Activated T-cell treated with anti-CD3 and anti-CD28 coated beads, Interleukin-2, amount 50 U/mL, for 72 hours (primary cell): ENCODE measurements at regions not wholly inside any gene's neighbourhood (a gene's known extent, or its start where the extent isn't known, plus 50 kb on each side); places are given as distances from the start of the nearest gene placed in this dataset.

ENCODE experiments used
- ATAC-seq, 2 donors: fragments of 150-1000 bp; cut with Tn5 transposase; replicated peaks in 1 of 2; 2 replicates each; pipeline ENCODE4 v1.10.0; 2021; ENCODE audit warnings: moderate library complexity in 2 of 2, mild to moderate bottlenecking in 1 of 2
- DNase-seq, 2 donors: peaks; one replicate each; pipeline ENCODE4 v3.0.0; 2021 to 2022; ENCODE audit warnings: mixed read lengths in 1 of 2
- H3K27ac Mint-ChIP-seq: one replicate; pipeline ENCODE4 v1.8.0; 2022; ENCODE audit warnings: mild to moderate bottlenecking, moderate library complexity, mixed read lengths
- H3K27me3 Mint-ChIP-seq: one replicate; pipeline ENCODE4 v1.8.0; 2022; ENCODE audit warnings: low read depth, mixed read lengths
- H3K36me3 Mint-ChIP-seq, 2 donors: one replicate each; pipeline ENCODE4 v1.8.0; 2022; ENCODE audit warnings: mixed read lengths in 2 of 2, mild to moderate bottlenecking in 1 of 2; ENCODE audit not compliant: insufficient read depth in 2 of 2
- H3K4me1 Mint-ChIP-seq: one replicate; pipeline ENCODE4 v1.8.0; 2022; ENCODE audit warnings: low read depth, mixed read lengths
- H3K4me3 Mint-ChIP-seq, 2 donors: one replicate each; pipeline ENCODE4 v1.8.0; 2022; ENCODE audit warnings: mild to moderate bottlenecking in 2 of 2, mixed read lengths in 2 of 2, moderate library complexity in 2 of 2
- H3K9me3 Mint-ChIP-seq, 2 donors: one replicate each; pipeline ENCODE4 v1.8.0; 2022; ENCODE audit warnings: mixed read lengths in 2 of 2

DNA sequence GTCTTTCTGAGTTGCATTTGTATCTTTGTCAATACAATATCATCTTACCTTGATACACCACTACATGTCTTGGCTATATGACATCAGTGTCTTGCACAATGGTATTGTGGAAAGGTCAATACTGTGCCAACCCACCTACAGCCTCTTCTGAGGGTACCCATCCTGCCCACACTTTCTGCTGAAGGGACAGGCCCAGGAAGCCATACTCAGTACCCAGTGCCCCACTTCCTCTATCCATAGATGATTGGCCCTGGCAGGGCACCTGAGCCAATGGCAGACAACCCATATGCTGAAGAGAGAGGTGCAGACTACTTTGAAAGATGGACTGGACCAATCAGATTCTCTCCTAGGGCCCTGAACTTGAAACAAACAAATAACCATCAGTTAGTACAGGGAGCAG lies 152.0 kb upstream of the ADO start:
- H3K4me1 Mint-ChIP-seq: peaks cover 44% of the 10 kb centered on the region
- H3K27ac Mint-ChIP-seq: no peak overlapping the region
- H3K27me3 Mint-ChIP-seq: peaks cover 10% of the 10 kb centered on the region
- H3K36me3 Mint-ChIP-seq: peaks cover 0 to 1% of the 10 kb centered on the region in 2 donors
- DNase-seq: peak in 1 of 2 donors; percentile 34
- peaks cover 0 to 2% of the 10 kb centered on the region in 2 donors for H3K9me3 Mint-ChIP-seq
- peak overlapping the region in 1 of 2 donors; percentile 4 for H3K4me3 Mint-ChIP-seq
- ATAC-seq: peak; percentile 63 to 75

DNA sequence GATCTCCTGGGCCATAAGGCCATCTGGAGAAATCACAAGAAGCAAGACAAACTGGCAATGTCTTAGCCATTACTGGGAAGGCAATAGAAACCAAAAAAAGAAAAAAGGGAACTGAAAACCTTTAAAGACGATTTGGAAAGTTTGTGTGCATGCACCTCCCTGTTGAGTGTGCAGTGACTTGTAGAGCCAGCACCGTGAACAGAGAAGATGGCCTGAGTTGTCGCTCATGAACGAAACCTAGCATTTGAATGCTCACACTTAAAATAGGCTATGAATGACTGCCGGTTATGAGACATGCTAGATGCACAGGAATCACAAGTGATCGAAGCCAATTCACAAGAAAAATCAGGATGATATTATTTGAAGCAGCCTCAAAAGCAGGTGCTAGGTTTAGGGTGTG lies 151.3 kb upstream of the ADO start:
- peaks cover 10% of the 10 kb centered on the region for H3K27me3 Mint-ChIP-seq
- no peak overlapping the region for H3K27ac Mint-ChIP-seq
- ATAC-seq: no peak
- no peak overlapping the region for H3K4me3 Mint-ChIP-seq
- no peak for DNase-seq
- peaks cover 38% of the 10 kb centered on the region for H3K4me1 Mint-ChIP-seq
- H3K9me3 Mint-ChIP-seq: peaks cover 0 to 2% of the 10 kb centered on the region in 2 donors
- peaks cover 0 to 1% of the 10 kb centered on the region in 2 donors for H3K36me3 Mint-ChIP-seq

DNA sequence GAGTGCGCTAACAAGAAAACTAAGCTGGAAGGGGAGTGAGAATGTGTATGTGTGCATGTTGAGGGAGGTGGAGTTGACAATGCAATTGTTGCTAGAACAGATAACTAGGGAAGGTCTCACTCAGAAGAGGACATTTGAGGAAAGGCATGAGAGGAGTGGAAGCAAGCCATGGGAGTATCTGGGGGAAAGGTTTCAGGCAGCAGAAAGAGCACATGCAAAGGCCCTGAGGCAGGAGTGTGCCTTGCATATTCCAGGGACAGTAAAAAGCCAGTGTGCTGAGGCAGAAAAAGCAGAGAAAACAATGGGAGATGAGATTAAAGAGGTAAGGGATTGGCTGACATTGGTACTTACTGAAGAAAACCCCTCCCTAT lies 149.6 kb upstream of the ADO start:
- Mint-ChIP-seq H3K4me1 (peaks cover 38% of the 10 kb centered on the region), H3K27ac (no peak overlapping the region), H3K4me3 (no peak overlapping the region), H3K9me3 (peaks cover 0 to 3% of the 10 kb centered on the region in 2 donors), H3K36me3 (peaks cover 0 to 1% of the 10 kb centered on the region in 2 donors), H3K27me3 (peaks cover 10% of the 10 kb centered on the region)
- no peak for ATAC-seq
- no peak for DNase-seq

DNA sequence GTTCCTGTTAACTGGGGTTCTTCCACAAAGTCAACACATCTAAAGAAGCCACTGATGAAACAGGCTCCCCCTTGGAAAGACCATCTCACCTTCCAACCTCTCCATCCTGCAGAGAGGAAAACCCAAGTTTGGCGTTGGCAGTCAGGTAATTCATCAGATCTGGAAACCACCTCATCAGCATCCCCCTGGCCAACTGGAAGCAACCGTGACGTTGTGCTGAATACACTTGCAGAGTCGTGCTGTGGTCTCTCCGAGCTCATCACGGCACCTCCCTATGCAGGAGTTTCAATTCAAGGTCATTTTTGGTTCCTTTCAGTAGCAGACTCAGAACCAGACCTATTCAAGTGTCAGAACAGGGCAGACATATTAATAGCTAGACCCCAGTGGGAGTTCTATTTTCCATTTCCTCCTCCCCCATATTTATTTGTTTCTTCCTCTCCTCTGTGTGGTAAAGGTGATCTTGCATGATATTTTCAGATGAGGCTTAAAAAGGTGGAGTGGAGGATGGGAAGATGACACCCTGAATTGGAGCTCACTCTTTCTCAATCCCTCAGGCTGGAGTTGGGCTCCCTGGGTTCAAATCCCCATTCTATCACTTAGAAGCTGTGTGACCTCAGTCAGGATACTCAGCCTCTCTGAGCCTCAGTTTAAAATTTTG lies 149.1 kb upstream of the ADO start:
- peaks cover 0 to 3% of the 10 kb centered on the region in 2 donors for H3K9me3 Mint-ChIP-seq
- DNase-seq: no peak
- peaks cover 10% of the 10 kb centered on the region for H3K27me3 Mint-ChIP-seq
- peaks cover 0 to 1% of the 10 kb centered on the region in 2 donors for H3K36me3 Mint-ChIP-seq
- peak; percentile 51 to 87 for ATAC-seq
- no peak overlapping the region for H3K27ac Mint-ChIP-seq
- no peak overlapping the region for H3K4me3 Mint-ChIP-seq
- peaks cover 38% of the 10 kb centered on the region for H3K4me1 Mint-ChIP-seq

DNA sequence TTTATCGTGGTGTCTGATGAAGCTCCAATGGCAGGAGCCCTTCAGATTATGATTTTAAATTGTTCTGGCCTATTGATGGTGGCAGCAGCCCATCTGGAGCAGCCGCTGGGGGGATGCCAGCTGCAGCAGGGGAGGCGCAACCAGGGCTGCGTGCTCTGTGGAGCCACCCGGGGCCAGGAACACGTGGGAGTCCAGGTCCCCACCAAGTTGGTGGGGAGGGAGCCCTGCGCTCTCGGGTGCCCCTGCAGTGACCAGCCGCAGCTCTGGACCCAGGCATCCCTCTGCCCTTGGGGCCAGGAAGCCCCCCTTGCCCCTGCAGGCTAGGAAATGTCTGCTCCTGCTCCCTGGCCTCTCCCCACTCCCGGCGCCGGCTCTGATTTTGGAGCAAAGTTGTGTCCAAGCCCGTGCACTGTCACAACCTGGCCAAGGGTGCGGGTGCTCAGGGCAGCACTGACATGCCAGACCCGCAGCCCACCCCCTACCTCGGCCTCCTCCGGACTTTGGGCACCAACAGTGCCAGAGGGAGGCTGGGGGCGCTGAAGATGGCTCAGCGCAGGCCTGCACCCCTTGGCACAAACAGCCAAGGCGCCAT lies 147.2 kb upstream of the ADO start:
- Mint-ChIP-seq H3K27me3 (no peaks in the 10 kb centered on the region), H3K4me3 (no peak overlapping the region), H3K9me3 (peaks cover 0 to 4% of the 10 kb centered on the region in 2 donors), H3K27ac (no peak overlapping the region), H3K36me3 (peaks cover 0 to 1% of the 10 kb centered on the region in 2 donors), H3K4me1 (peaks cover 28% of the 10 kb centered on the region)
- DNase-seq (no peak), ATAC-seq (no peak)

DNA sequence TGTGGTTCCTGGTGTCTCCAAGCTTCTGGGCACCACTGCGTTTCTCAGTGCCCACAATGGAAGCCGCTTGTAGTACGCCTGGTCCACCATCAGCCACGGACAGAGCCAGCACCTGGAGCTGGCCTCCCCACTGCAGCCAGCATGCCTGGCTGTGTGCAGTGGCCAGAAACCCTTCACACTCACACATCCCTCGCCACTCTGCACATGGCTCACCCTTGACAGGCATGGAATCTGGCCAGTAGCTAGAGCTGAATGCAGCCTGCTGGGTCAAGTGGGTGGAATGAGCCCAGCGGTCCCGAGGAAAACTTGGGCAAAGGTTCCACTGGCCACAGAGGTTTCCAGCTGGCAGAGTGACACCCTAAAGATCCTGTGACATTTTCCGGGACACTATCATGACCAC lies 146.0 kb upstream of the ADO start:
- Mint-ChIP-seq H3K9me3 (peaks cover 0 to 3% of the 10 kb centered on the region in 2 donors), H3K4me1 (peaks cover 19% of the 10 kb centered on the region), H3K36me3 (peaks cover 0 to 1% of the 10 kb centered on the region in 2 donors), H3K4me3 (no peak overlapping the region), H3K27me3 (no peaks in the 10 kb centered on the region), H3K27ac (no peak overlapping the region)
- DNase-seq (no peak), ATAC-seq (no peak)

DNA sequence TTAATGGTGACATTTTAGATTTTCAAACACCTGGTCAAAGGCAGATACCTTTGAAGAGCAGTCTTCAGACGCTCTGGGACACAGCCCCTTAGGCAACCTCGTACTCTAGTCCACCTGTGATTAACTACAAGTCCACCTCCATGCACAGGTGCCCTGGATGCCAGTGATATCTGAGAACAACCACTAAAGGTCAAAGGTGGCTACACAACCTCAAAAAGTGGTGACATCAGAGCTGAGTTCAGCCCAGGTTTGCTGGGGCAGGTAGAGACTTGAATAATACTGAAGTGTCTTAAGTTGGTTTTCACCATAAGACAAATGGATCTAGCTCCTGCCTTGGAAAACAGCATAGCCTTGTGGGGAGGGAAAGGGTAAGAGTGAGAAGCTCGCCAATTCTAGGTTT lies 143.4 kb upstream of the ADO start:
- Mint-ChIP-seq H3K4me3 (no peak overlapping the region), H3K9me3 (peaks cover 0 to 5% of the 10 kb centered on the region in 2 donors), H3K36me3 (no peaks in the 10 kb centered on the region), H3K4me1 (no peaks in the 10 kb centered on the region), H3K27me3 (peaks cover 17% of the 10 kb centered on the region), H3K27ac (no peak overlapping the region)
- ATAC-seq (no peak), DNase-seq (no peak)

DNA sequence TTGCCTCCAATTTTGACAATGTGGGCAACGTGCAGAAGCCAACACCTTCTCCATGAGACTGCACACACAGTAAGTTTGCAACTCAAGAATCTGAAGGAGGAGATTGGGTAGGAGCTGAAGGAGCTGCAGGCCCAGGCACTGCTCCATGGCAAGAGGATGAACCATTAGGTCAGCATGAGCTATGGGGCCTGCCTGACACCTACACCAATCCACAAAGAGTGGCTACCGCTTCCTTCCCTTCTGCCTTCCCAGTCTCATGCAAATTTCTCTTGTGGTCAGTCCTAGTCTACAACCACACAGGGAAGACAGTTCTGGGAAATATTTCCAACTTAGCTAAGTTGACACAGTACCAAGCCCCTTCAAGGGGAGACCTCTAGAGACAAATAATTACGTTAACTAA lies 142.0 kb upstream of the ADO start:
- Mint-ChIP-seq H3K27ac (no peak overlapping the region), H3K36me3 (no peaks in the 10 kb centered on the region), H3K4me3 (no peak overlapping the region), H3K27me3 (peaks cover 22% of the 10 kb centered on the region), H3K4me1 (no peaks in the 10 kb centered on the region), H3K9me3 (peaks cover 0 to 5% of the 10 kb centered on the region in 2 donors)
- ATAC-seq (no peak), DNase-seq (no peak)

DNA sequence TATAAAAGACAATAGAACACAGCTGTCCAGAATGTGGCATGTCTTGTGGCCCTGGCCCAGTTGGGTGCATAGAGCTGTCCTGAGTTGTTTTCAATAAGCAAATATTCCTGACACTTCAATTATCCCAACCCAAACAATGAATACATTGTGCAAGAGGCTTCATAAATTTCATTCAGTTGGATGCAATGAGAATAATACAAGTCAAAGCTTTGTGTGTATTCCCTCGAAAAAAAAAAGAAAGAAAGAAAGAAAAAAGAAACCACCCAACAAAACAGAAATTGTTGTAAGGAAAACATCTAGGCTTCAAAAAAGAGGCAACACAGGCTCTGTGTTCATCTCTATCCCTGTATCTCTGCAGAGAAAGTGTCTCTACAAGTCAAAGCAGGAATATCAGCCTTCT lies 138.7 kb upstream of the ADO start:
- Mint-ChIP-seq H3K4me3 (no peak overlapping the region), H3K9me3 (peaks cover 0 to 2% of the 10 kb centered on the region in 2 donors), H3K27ac (no peak overlapping the region), H3K4me1 (no peaks in the 10 kb centered on the region), H3K27me3 (peaks cover 22% of the 10 kb centered on the region), H3K36me3 (no peaks in the 10 kb centered on the region)
- DNase-seq (no peak), ATAC-seq (no peak)

DNA sequence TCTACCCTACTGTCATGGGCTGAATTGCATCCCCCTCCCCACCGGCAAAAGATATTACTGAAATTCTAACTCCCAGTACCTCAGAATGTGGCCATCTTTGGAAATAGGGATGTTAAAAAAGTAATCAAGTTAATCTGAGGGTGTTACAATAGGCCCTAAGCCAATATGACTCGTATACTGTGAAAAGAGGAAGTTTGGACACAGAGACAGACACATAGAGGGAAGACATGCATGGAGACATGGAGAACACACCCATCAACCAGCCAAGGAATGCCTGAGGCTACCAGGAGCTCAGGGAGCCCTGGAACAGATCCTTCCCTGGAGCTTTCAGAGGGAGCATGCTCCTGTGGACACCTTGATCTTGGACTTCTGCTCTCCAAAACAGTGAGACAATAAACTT lies 138.2 kb upstream of the ADO start:
- H3K27me3 Mint-ChIP-seq: peaks cover 22% of the 10 kb centered on the region
- no peak for ATAC-seq

DNA sequence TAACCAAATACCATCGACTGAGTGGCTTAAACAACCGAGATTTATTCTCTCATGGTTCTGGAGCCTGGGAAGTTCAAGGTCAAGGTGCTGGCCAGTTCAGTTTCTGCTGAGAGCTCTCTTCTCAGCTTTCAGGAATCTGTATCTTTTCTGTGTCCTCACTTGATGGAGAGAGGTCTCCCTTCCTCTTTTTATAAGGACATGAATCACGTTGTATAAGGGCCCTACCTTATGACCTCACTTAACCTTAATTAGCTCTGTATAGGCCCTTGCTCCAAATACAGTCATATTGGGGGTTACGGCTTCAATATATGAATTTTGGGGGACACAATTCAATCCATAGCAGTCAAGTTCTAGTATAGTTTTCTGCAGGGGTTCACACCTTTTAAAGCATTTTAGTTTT lies 135.2 kb upstream of the ADO start:
- DNase-seq (no peak), ATAC-seq (no peak)
- H3K36me3 Mint-ChIP-seq: no peaks in the 10 kb centered on the region
- no peaks in the 10 kb centered on the region for H3K4me1 Mint-ChIP-seq
- H3K27ac Mint-ChIP-seq: no peak overlapping the region
- H3K27me3 Mint-ChIP-seq: peaks cover 14% of the 10 kb centered on the region
- no peaks in the 10 kb centered on the region for H3K9me3 Mint-ChIP-seq
- H3K4me3 Mint-ChIP-seq: no peak overlapping the region

More for the DNA sequence above, 138.2 kb upstream of the ADO start:
- Mint-ChIP-seq H3K36me3 (no peaks in the 10 kb centered on the region), H3K4me3 (no peak overlapping the region), H3K27ac (no peak overlapping the region), H3K9me3 (peaks cover 0 to 2% of the 10 kb centered on the region in 2 donors), H3K4me1 (no peaks in the 10 kb centered on the region)
- no peak for DNase-seq

DNA sequence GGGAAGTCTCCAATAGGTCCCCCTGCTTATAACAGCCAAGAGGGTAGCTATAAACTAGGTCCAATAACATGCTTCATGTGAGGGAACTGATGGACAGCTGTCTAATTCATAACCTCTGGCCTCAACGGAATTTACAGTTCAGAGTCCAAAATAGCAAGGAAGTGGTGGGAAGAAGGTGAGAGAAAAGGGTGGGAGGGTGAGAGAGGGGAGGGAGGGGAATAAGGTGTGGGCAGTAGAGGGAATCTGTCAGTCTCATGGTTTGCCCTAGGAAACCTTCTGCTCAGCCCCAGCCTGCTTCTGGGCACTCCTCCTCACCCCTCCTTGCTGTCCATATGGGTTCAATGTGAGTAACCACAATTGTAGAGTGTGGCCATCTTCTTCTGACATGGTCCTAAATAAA lies 133.4 kb upstream of the ADO start:
- H3K27me3 Mint-ChIP-seq: peaks cover 5% of the 10 kb centered on the region
- H3K9me3 Mint-ChIP-seq: no peaks in the 10 kb centered on the region
- H3K27ac Mint-ChIP-seq: no peak overlapping the region
- ATAC-seq (no peak), DNase-seq (no peak)
- H3K4me1 Mint-ChIP-seq: no peaks in the 10 kb centered on the region
- H3K4me3 Mint-ChIP-seq: no peak overlapping the region
- H3K36me3 Mint-ChIP-seq: peaks cover 0 to 4% of the 10 kb centered on the region in 2 donors

DNA sequence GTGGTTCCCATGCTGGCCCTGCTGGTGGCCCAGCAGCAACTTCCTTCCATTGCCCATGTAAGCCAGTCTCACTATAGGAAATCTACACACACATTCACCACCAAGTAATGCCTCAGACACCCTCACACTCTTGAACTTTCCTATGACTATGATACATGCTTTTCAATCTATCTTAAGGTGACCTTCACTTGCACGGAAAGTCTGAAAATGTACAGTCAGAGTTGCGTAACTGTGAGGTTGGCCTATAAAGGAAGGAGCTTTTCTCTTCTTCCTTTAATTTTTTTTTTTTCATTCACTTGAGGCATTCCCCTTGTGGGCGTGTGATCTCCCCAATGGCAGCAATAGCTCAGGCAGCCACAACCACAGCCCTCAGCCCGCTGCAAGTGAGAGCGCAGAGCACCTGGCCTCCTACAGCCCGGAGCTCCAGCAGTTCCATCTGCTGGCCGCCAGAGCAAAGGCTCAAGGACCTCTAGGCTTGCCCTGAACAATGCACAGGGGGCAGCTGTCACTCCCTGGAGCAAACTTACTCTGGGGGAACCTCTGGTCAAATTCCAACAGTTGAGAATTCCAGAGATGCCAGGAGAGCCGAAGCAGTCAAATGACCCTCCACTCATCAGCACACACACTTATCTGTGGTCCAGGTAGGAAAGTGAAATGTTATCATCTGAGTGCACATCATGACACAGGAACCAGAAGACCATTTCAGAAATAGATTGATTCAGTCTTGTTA lies 123.1 kb upstream of the ADO start:
- H3K4me3 Mint-ChIP-seq: peak overlapping the region; percentile 27 to 72
- H3K27ac Mint-ChIP-seq: peak overlapping the region; percentile 44
- H3K9me3 Mint-ChIP-seq: peaks cover 5 to 10% of the 10 kb centered on the region in 2 donors
- H3K36me3 Mint-ChIP-seq: peaks cover 10 to 22% of the 10 kb centered on the region in 2 donors
- H3K27me3 Mint-ChIP-seq: peaks cover 14% of the 10 kb centered on the region
- peaks cover 47% of the 10 kb centered on the region for H3K4me1 Mint-ChIP-seq
- DNase-seq: peak; percentile 86 to 92
- peak; percentile 93 to 94 for ATAC-seq
